ENCODE measurements at regions not wholly inside any gene's neighbourhood (a gene's known extent, or its start where the extent isn't known, plus 50 kb on each side); places are given as distances from the start of the nearest gene placed in this dataset.
"Not testable (repeated sequence)": the region's sequence is repeated elsewhere in the genome, so short reads cannot be mapped to it uniquely, and the experiment has no call there.

- DNase-seq; H3K27ac Mint-ChIP-seq; H3K4me3 Mint-ChIP-seq; H3K27me3 Mint-ChIP-seq; ATAC-seq (ENCODE audit: low read depth); H3K4me1 Mint-ChIP-seq; H3K36me3 Mint-ChIP-seq; POLR2A ChIA-PET; H3K9me3 Mint-ChIP-seq: not testable (repeated sequence)
Measured at GRCh38 chr5:99161538-99161937, 232.7 kb upstream of the CHD1 start.

GRCh38 chr5:99156688-99157087, 227.9 kb upstream of the CHD1 start:
- DNase-seq (no peak), ATAC-seq (ENCODE audit: low read depth) (no peak)
- Mint-ChIP-seq H3K27ac (no peak overlapping the region), H3K36me3 (no peaks in the 10 kb centered on the region), H3K4me1 (no peaks in the 10 kb centered on the region), H3K4me3 (no peak overlapping the region), H3K9me3 (no peaks in the 10 kb centered on the region), H3K27me3 (peaks cover 4% of the 10 kb centered on the region)
- POLR2A ChIA-PET = no interaction called here

- ATAC-seq (ENCODE audit: low read depth); H3K4me1 Mint-ChIP-seq; H3K36me3 Mint-ChIP-seq; H3K27ac Mint-ChIP-seq; H3K27me3 Mint-ChIP-seq; H3K9me3 Mint-ChIP-seq; DNase-seq; H3K4me3 Mint-ChIP-seq; POLR2A ChIA-PET: not testable (repeated sequence)
Measured at GRCh38 chr5:99143283-99143795, 214.5 kb upstream of the CHD1 start.

- H3K27me3 Mint-ChIP-seq = peaks cover 1% of the 10 kb centered on the region
- POLR2A ChIA-PET = no interaction called here
- H3K4me3 Mint-ChIP-seq = no peak overlapping the region
- no peak overlapping the region for H3K27ac Mint-ChIP-seq
- DNase-seq (no peak), ATAC-seq (ENCODE audit: low read depth) (no peak)
- H3K9me3 Mint-ChIP-seq = peaks cover 2% of the 10 kb centered on the region
- no peaks in the 10 kb centered on the region for H3K36me3 Mint-ChIP-seq
- H3K4me1 Mint-ChIP-seq = no peaks in the 10 kb centered on the region
Measured at GRCh38 chr5:99141534-99142128, 212.8 kb upstream of the CHD1 start.

GRCh38 chr5:99138911-99139310, 210.1 kb upstream of the CHD1 start:
- H3K27ac Mint-ChIP-seq = no peak overlapping the region

GRCh38 chr5:99133921-99134320, 205.1 kb upstream of the CHD1 start:
- H3K27ac Mint-ChIP-seq = no peak overlapping the region

More at GRCh38 chr5:99138911-99139310, 210.1 kb upstream of the CHD1 start:
- ATAC-seq (ENCODE audit: low read depth) (no peak), DNase-seq (no peak)
- POLR2A ChIA-PET = no interaction called here
- Mint-ChIP-seq H3K36me3 (no peaks in the 10 kb centered on the region), H3K4me3 (no peak overlapping the region), H3K4me1 (no peaks in the 10 kb centered on the region), H3K27me3 (peaks cover 1% of the 10 kb centered on the region), H3K9me3 (peaks cover 2% of the 10 kb centered on the region)

GRCh38 chr5:99129768-99130501, 201.1 kb upstream of the CHD1 start:
- H3K27me3 Mint-ChIP-seq = no peaks in the 10 kb centered on the region
- no peaks in the 10 kb centered on the region for H3K4me1 Mint-ChIP-seq
- no peak overlapping the region for H3K4me3 Mint-ChIP-seq
- no peaks in the 10 kb centered on the region for H3K36me3 Mint-ChIP-seq
- POLR2A ChIA-PET = no interaction called here
- DNase-seq = no peak
- H3K27ac Mint-ChIP-seq = no peak overlapping the region
- no peak for ATAC-seq (ENCODE audit: low read depth)
- no peaks in the 10 kb centered on the region for H3K9me3 Mint-ChIP-seq

More at GRCh38 chr5:99133921-99134320, 205.1 kb upstream of the CHD1 start:
- ATAC-seq (ENCODE audit: low read depth) (no peak), DNase-seq (no peak)
- Mint-ChIP-seq H3K4me1 (no peaks in the 10 kb centered on the region), H3K4me3 (no peak overlapping the region), H3K9me3 (no peaks in the 10 kb centered on the region), H3K36me3 (no peaks in the 10 kb centered on the region), H3K27me3 (no peaks in the 10 kb centered on the region)
- POLR2A ChIA-PET = no interaction called here

GRCh38 chr5:99122976-99123375, 194.2 kb upstream of the CHD1 start:
- DNase-seq (no peak), ATAC-seq (ENCODE audit: low read depth) (no peak)
- H3K27ac Mint-ChIP-seq = no peak overlapping the region
- H3K27me3 Mint-ChIP-seq = peaks cover 8% of the 10 kb centered on the region
- no peaks in the 10 kb centered on the region for H3K4me1 Mint-ChIP-seq
- no peaks in the 10 kb centered on the region for H3K36me3 Mint-ChIP-seq
- POLR2A ChIA-PET = no interaction called here
- H3K9me3 Mint-ChIP-seq = no peaks in the 10 kb centered on the region
- H3K4me3 Mint-ChIP-seq = no peak overlapping the region

- no peak overlapping the region for H3K27ac Mint-ChIP-seq
Measured at GRCh38 chr5:99119326-99119725, 190.5 kb upstream of the CHD1 start.

GRCh38 chr5:99116526-99116925, 187.7 kb upstream of the CHD1 start:
- H3K36me3 Mint-ChIP-seq = no peaks in the 10 kb centered on the region
- no peaks in the 10 kb centered on the region for H3K4me1 Mint-ChIP-seq
- no peak for ATAC-seq (ENCODE audit: low read depth)
- peaks cover 9% of the 10 kb centered on the region for H3K27me3 Mint-ChIP-seq
- no peaks in the 10 kb centered on the region for H3K9me3 Mint-ChIP-seq
- no peak for DNase-seq
- no peak overlapping the region for H3K4me3 Mint-ChIP-seq
- POLR2A ChIA-PET = no interaction called here
- H3K27ac Mint-ChIP-seq = no peak overlapping the region

More at GRCh38 chr5:99119326-99119725, 190.5 kb upstream of the CHD1 start:
- no peaks in the 10 kb centered on the region for H3K9me3 Mint-ChIP-seq
- ATAC-seq (ENCODE audit: low read depth) = no peak
- no peak overlapping the region for H3K4me3 Mint-ChIP-seq
- H3K4me1 Mint-ChIP-seq = no peaks in the 10 kb centered on the region
- POLR2A ChIA-PET = no interaction called here
- peaks cover 9% of the 10 kb centered on the region for H3K27me3 Mint-ChIP-seq
- H3K36me3 Mint-ChIP-seq = no peaks in the 10 kb centered on the region
- DNase-seq = no peak

GRCh38 chr5:99109894-99110293, 181.1 kb upstream of the CHD1 start:
- POLR2A ChIA-PET = no interaction called here
- ATAC-seq (ENCODE audit: low read depth) (no peak), DNase-seq (no peak)
- H3K4me3 Mint-ChIP-seq = no peak overlapping the region
- H3K27me3 Mint-ChIP-seq = peaks cover 5% of the 10 kb centered on the region
- no peaks in the 10 kb centered on the region for H3K36me3 Mint-ChIP-seq
- no peaks in the 10 kb centered on the region for H3K9me3 Mint-ChIP-seq
- no peak overlapping the region for H3K27ac Mint-ChIP-seq
- no peaks in the 10 kb centered on the region for H3K4me1 Mint-ChIP-seq

GRCh38 chr5:99105216-99105615, 176.4 kb upstream of the CHD1 start:
- ATAC-seq (ENCODE audit: low read depth) (no peak), DNase-seq (no peak)
- no peak overlapping the region for H3K4me3 Mint-ChIP-seq
- H3K27me3 Mint-ChIP-seq = peaks cover 5% of the 10 kb centered on the region
- POLR2A ChIA-PET = interaction anchor here (0.7 kb wide), 1 partner anchor 1673 kb away, joined by 3 read pairs; no protein-coding TSS in a partner anchor
- no peak overlapping the region for H3K27ac Mint-ChIP-seq
- H3K36me3 Mint-ChIP-seq = no peaks in the 10 kb centered on the region
- no peaks in the 10 kb centered on the region for H3K4me1 Mint-ChIP-seq
- no peaks in the 10 kb centered on the region for H3K9me3 Mint-ChIP-seq

GRCh38 chr5:99104538-99105132, 175.8 kb upstream of the CHD1 start:
- peaks cover 9% of the 10 kb centered on the region for H3K27me3 Mint-ChIP-seq
- no peak for DNase-seq
- no peaks in the 10 kb centered on the region for H3K36me3 Mint-ChIP-seq

More at GRCh38 chr5:99104538-99105132, 175.8 kb upstream of the CHD1 start:
- H3K27ac Mint-ChIP-seq = no peak overlapping the region
- POLR2A ChIA-PET = interaction anchor here (0.7 kb wide), 1 partner anchor 1674 kb away, joined by 3 read pairs; no protein-coding TSS in a partner anchor
- H3K4me1 Mint-ChIP-seq = no peaks in the 10 kb centered on the region
- H3K4me3 Mint-ChIP-seq = no peak overlapping the region
- H3K9me3 Mint-ChIP-seq = no peaks in the 10 kb centered on the region
- no peak for ATAC-seq (ENCODE audit: low read depth)
